GM23338 (cell line): ENCODE measurements at regions not wholly inside any gene's neighbourhood (a gene's known extent, or its start where the extent isn't known, plus 50 kb on each side); places are given as distances from the start of the nearest gene placed in this dataset.

Experiments
- ATAC-seq: fragments of 200-7000 bp; cut with Tn5 transposase; 3 replicates; pipeline ENCODE4 v1.9.1; 2020
- DNase-seq: peaks from one replicate; pipeline ENCODE4 v3.0.0-alpha.2; 2015; ENCODE audit warnings: low spot score
- H2AFZ ChIP-seq: fragments of 200-600 bp; sonication (generic); 2 replicates; pipeline ENCODE4 v1.8.0; 2016; ENCODE audit warnings: antibody characterized with exemption, mild to moderate bottlenecking, moderate library complexity
- H3F3A ChIP-seq: fragments of 200-600 bp; sonication (generic); replicated peaks from 2 replicates; pipeline ENCODE4 v1.8.0; 2017; ENCODE audit warnings: antibody characterized with exemption, mixed run types, low read depth
- H3K27ac ChIP-seq: fragments of 200-600 bp; sonication (generic); 2 replicates; pipeline ENCODE4 v1.6.1; 2016; ENCODE audit warnings: low read depth
- H3K27me3 ChIP-seq: fragments of 200-600 bp; sonication (generic); 2 replicates; pipeline ENCODE4 v1.8.0; 2016; ENCODE audit warnings: mild to moderate bottlenecking, mixed run types, moderate library complexity; ENCODE audit not compliant: insufficient read depth
- H3K36me3 ChIP-seq: fragments of 200-600 bp; sonication (generic); 2 replicates; pipeline ENCODE4 v1.8.0; 2016; ENCODE audit warnings: mild to moderate bottlenecking; ENCODE audit not compliant: insufficient read depth
- H3K4me1 ChIP-seq: fragments of 200-600 bp; sonication (generic); 2 replicates; pipeline ENCODE4 v1.8.0; 2016; ENCODE audit warnings: mild to moderate bottlenecking, moderate library complexity; ENCODE audit not compliant: insufficient read depth
- H3K4me2 ChIP-seq: fragments of 200-600 bp; sonication (generic); 2 replicates; pipeline ENCODE4 v1.7.1; 2017; ENCODE audit warnings: mixed run types
- H3K4me3 ChIP-seq: fragments of 200-600 bp; sonication (generic); 2 replicates; pipeline ENCODE4 v1.6.1; 2016; ENCODE audit warnings: mixed run types
- H3K79me2 ChIP-seq: fragments of 200-600 bp; sonication (generic); replicated peaks from 2 replicates; pipeline ENCODE4 v1.8.0; 2017; ENCODE audit warnings: mild to moderate bottlenecking; ENCODE audit not compliant: insufficient read depth
- H3K9me2 ChIP-seq: fragments of 200-600 bp; sonication (generic); 2 replicates; pipeline ENCODE4 v1.8.0; 2017; ENCODE audit not compliant: insufficient read depth
- H4K20me1 ChIP-seq: fragments of 200-600 bp; sonication (generic); replicated peaks from 2 replicates; pipeline ENCODE4 v1.8.0; 2017; ENCODE audit warnings: mild to moderate bottlenecking; ENCODE audit not compliant: insufficient read depth
- H3K27ac Mint-ChIP-seq: 2 replicates; pipeline ENCODE4 v1.8.0; 2020; ENCODE audit warnings: inconsistent platforms, mild to moderate bottlenecking, moderate library complexity, mixed read lengths
- H3K27me3 Mint-ChIP-seq: 3 replicates; pipeline ENCODE4 v1.8.0; 2022; ENCODE audit warnings: low read depth, mild to moderate bottlenecking, moderate library complexity, mixed read lengths, inconsistent platforms; ENCODE audit not compliant: insufficient read depth, poor library complexity
- H3K36me3 Mint-ChIP-seq: 3 replicates; pipeline ENCODE4 v1.8.0; 2021; ENCODE audit warnings: low read depth, mild to moderate bottlenecking, inconsistent platforms, moderate library complexity, mixed read lengths
- H3K4me1 Mint-ChIP-seq: 3 replicates; pipeline ENCODE4 v1.8.0; 2020; ENCODE audit warnings: mild to moderate bottlenecking, inconsistent platforms, mixed read lengths
- H3K4me3 Mint-ChIP-seq: 3 replicates; pipeline ENCODE4 v1.8.0; 2021; ENCODE audit warnings: moderate library complexity, mild to moderate bottlenecking, inconsistent platforms, mixed read lengths
- H3K9me3 Mint-ChIP-seq: 3 replicates; pipeline ENCODE4 v1.8.0; 2020; ENCODE audit warnings: moderate library complexity, mild to moderate bottlenecking, inconsistent platforms, mixed read lengths
- CREB1 ChIP-seq: fragments of 250-450 bp; sonication (Bioruptor Pico); IDR thresholded peaks from 2 replicates; pipeline ENCODE4 v1.5.0; 2020; ENCODE audit warnings: low read depth, mild to moderate bottlenecking, moderate library complexity
- CTCF ChIP-seq, 2 experiments: fragments of 200-600 bp in 1 of 2; sonication (generic) in 1 of 2; conservative IDR thresholded peaks; 2 replicates each; pipeline versions ENCODE4 v1.5.1 to v1.6.1; 2016 to 2017; ENCODE audit warnings: antibody characterized with exemption in 2 of 2, low read depth in 2 of 2, mild to moderate bottlenecking in 2 of 2, moderate library complexity in 1 of 2
- EZH2 ChIP-seq: fragments of 200-600 bp; sonication (generic); IDR thresholded peaks from one replicate; pipeline ENCODE4 v1.8.0; 2017; ENCODE audit warnings: antibody characterized with exemption, mild to moderate bottlenecking, low read depth; ENCODE audit not compliant: unreplicated experiment
- NANOG ChIP-seq: IDR thresholded peaks from 2 replicates; pipeline ENCODE4 v1.6.1; 2016; ENCODE audit warnings: antibody characterized with exemption, borderline replicate concordance
- REST ChIP-seq: IDR thresholded peaks from one replicate; pipeline ENCODE4 v1.6.1; 2018; ENCODE audit warnings: antibody characterized with exemption; ENCODE audit not compliant: unreplicated experiment
- ZNF114 ChIP-seq: fragments of 250-450 bp; sonication (Bioruptor Pico); IDR thresholded peaks from 2 replicates; pipeline ENCODE4 v1.5.0; 2020; ENCODE audit warnings: mild to moderate bottlenecking, moderate library complexity
- ZNF331 ChIP-seq: fragments of 250-450 bp; sonication (Bioruptor Pico); IDR thresholded peaks from 2 replicates; pipeline ENCODE4 v1.5.0; 2020; ENCODE audit warnings: low read depth, mild to moderate bottlenecking, moderate library complexity
- ZNF462 ChIP-seq: fragments of 250-450 bp; sonication (Bioruptor Pico); IDR thresholded peaks from 2 replicates; pipeline ENCODE4 v1.5.0; 2020; ENCODE audit warnings: mild to moderate bottlenecking, moderate library complexity

- Histone ChIP-seq H3K79me2 (no peaks in the 10 kb centered on the region), H3K4me1 (no peaks in the 10 kb centered on the region), H3K27ac (no peak overlapping the region), H4K20me1 (no peaks in the 10 kb centered on the region; the same call in 1 of the 2 replicates), H3K4me2 (no peak overlapping the region), H3K27me3 (no peaks in the 10 kb centered on the region), H2AFZ (no peak overlapping the region), H3K36me3 (no peaks in the 10 kb centered on the region), H3F3A (no peaks in the 10 kb centered on the region), H3K9me2 (0 out of 2 replicates have a peak, but pooled peaks cover 5% of the 10 kb centered on the region), H3K4me3 (no peak overlapping the region)
- Mint-ChIP-seq H3K4me3 (no peak overlapping the region), H3K9me3 (no peaks in the 10 kb centered on the region), H3K4me1 (peaks cover 18% of the 10 kb centered on the region), H3K27ac (no peak overlapping the region), H3K27me3 (no peaks in the 10 kb centered on the region), H3K36me3 (no peaks in the 10 kb centered on the region)
- ATAC-seq = no peak
- no peak for DNase-seq
- TF ChIP-seq CTCF (conservative IDR thresholded peaks at IDR 0.05; ENCODE audit: low read depth in 2 of 2) (no peak), CREB1 (no peak), ZNF331 (CRISPR knock-in tag) (no peak), ZNF114 (CRISPR knock-in tag) (no peak), REST (no peak)
Measured at GRCh38 chr22:27107824-27108223, 450.4 kb downstream of the MIAT start.

GRCh38 chr22:27108425-27109114 is 451.2 kb downstream of the MIAT start:
- H3K4me2 ChIP-seq = no peak overlapping the region
- no peaks in the 10 kb centered on the region for H3K4me1 ChIP-seq
- no peaks in the 10 kb centered on the region for H3K79me2 ChIP-seq
- no peak overlapping the region for H3K4me3 ChIP-seq
- Mint-ChIP-seq H3K4me1 (peaks cover 18% of the 10 kb centered on the region), H3K27ac (no peak overlapping the region), H3K36me3 (no peaks in the 10 kb centered on the region), H3K9me3 (no peaks in the 10 kb centered on the region), H3K27me3 (no peaks in the 10 kb centered on the region), H3K4me3 (no peak overlapping the region)
- no peaks in the 10 kb centered on the region; the same call in 1 of the 2 replicates for H4K20me1 ChIP-seq
- no peaks in the 10 kb centered on the region for H3K36me3 ChIP-seq
- H3K27me3 ChIP-seq = no peaks in the 10 kb centered on the region
- DNase-seq (no peak), ATAC-seq (no peak)
- H2AFZ ChIP-seq = no peak overlapping the region
- H3K27ac ChIP-seq = no peak overlapping the region
- H3F3A ChIP-seq = no peaks in the 10 kb centered on the region
- H3K9me2 ChIP-seq = 0 out of 2 replicates have a peak, but pooled peaks cover 5% of the 10 kb centered on the region
- no peak for TF ChIP-seq EZH2
- TF ChIP-seq ZNF331 (CRISPR knock-in tag) = no peak
- TF ChIP-seq ZNF462 = no peak
- TF ChIP-seq NANOG = no peak
